K562 (cell line): ENCODE measurements at regions not wholly inside any gene's neighbourhood (a gene's known extent, or its start where the extent isn't known, plus 50 kb on each side); places are given as distances from the start of the nearest gene placed in this dataset.

ENCODE experiments used
- E2F4 ChIP-seq: sonication (generic); formaldehyde crosslinking; IDR thresholded peaks from 2 replicates; pipeline ENCODE4 v1.8.0; 2022; ENCODE audit warnings: mild to moderate bottlenecking, low read depth, missing genetic modification reagents
- FOXK2 ChIP-seq, 2 experiments: fragments of 450-650 bp; IDR thresholded peaks in 1 of 2; conservative IDR thresholded peaks in 1 of 2; 2 replicates each; pipeline ENCODE4 v1.6.1; 2016; ENCODE audit warnings: low read depth in 2 of 2, mild to moderate bottlenecking in 1 of 2
- GABPA ChIP-seq: fragments of 200-800 bp; sonication (Bioruptor generic); conservative IDR thresholded peaks from 2 replicates; pipeline ENCODE4 v1.6.1; 2016; ENCODE audit warnings: low read depth, missing genetic modification characterization, missing compliant biosample characterization
- HEY1 ChIP-seq: fragments of 250-450 bp; sonication (Bioruptor Pico); IDR thresholded peaks from 2 replicates; pipeline ENCODE4 v1.5.0; 2020; ENCODE audit warnings: mild to moderate bottlenecking, moderate library complexity, borderline replicate concordance
- HMGXB4 ChIP-seq: sonication (generic); formaldehyde crosslinking; IDR thresholded peaks from 2 replicates; pipeline ENCODE4 v1.8.1; 2023; ENCODE audit warnings: mild to moderate bottlenecking, missing genetic modification reagents
- ILF3 ChIP-seq: fragments of 450-650 bp; IDR thresholded peaks from 2 replicates; pipeline ENCODE4 v1.6.1; 2018; ENCODE audit warnings: antibody characterized with exemption, mild to moderate bottlenecking, moderate library complexity, borderline replicate concordance
- KDM2B ChIP-seq: fragments of 250-450 bp; sonication (Bioruptor Pico); IDR thresholded peaks from 2 replicates; pipeline ENCODE4 v1.8.0; 2021; ENCODE audit warnings: mild to moderate bottlenecking, moderate library complexity
- MED1 ChIP-seq: sonication (generic); formaldehyde crosslinking; IDR thresholded peaks from 2 replicates; pipeline ENCODE4 v1.8.1; 2023; ENCODE audit warnings: missing genetic modification reagents, borderline replicate concordance
- RCOR1 ChIP-seq, 2 experiments: IDR thresholded peaks; 2 replicates each; pipeline ENCODE4 v1.6.1; 2012; ENCODE audit warnings: low read depth in 2 of 2, low read length in 2 of 2, borderline replicate concordance in 1 of 2, improper control_type of control experiment in 1 of 2
- SP2 ChIP-seq: IDR thresholded peaks from 2 replicates; pipeline ENCODE4 v1.6.1; 2011; ENCODE audit warnings: mild to moderate bottlenecking, low read depth, low read length, moderate library complexity; ENCODE audit not compliant: poor library complexity, severe bottlenecking; ENCODE audit errors: extremely low read depth
- SRF ChIP-seq, 2 experiments: fragments of 250-450, 450-650 bp in 1 of 2; sonication (Bioruptor Pico) in 1 of 2; sonication (generic) in 1 of 2; formaldehyde crosslinking; IDR thresholded peaks; 2 replicates each; pipeline versions ENCODE4 v1.5.0 to v1.5.1; 2020 to 2022; ENCODE audit warnings: mild to moderate bottlenecking in 1 of 2, missing genetic modification reagents in 1 of 2
- TRIM28 ChIP-seq: fragments of 450-650 bp; IDR thresholded peaks from 2 replicates; pipeline ENCODE4 v1.6.1; 2017
- ZNF316 ChIP-seq: fragments of 450-650 bp; IDR thresholded peaks from 2 replicates; pipeline ENCODE4 v1.6.1; 2016
- ZNF41 ChIP-seq: fragments of 250-450 bp; sonication (Bioruptor Pico); conservative IDR thresholded peaks from 2 replicates; pipeline ENCODE4 v1.4.0; 2020; ENCODE audit warnings: mild to moderate bottlenecking
- TF ChIP-seq, protein P1 (sequence below): fragments of 250-450 bp; sonication (Bioruptor Pico); IDR thresholded peaks from 2 replicates; pipeline ENCODE4 v1.5.0; 2021; ENCODE audit warnings: mild to moderate bottlenecking, borderline replicate concordance
- TF ChIP-seq, protein P2 (sequence below): fragments of 250-450 bp; sonication (Bioruptor Pico); IDR thresholded peaks from 2 replicates; pipeline ENCODE4 v1.5.0; 2020; ENCODE audit warnings: mild to moderate bottlenecking, borderline replicate concordance
- TF ChIP-seq, protein P3 (sequence below), 2 experiments: fragments of 200-800 bp in 1 of 2; sonication (Bioruptor generic) in 1 of 2; sonication (generic) in 1 of 2; formaldehyde crosslinking in 1 of 2; IDR thresholded peaks in 1 of 2; conservative IDR thresholded peaks in 1 of 2; 2 replicates each; pipeline versions ENCODE4 v1.5.0 to v1.6.1; 2016 to 2020; ENCODE audit warnings: missing compliant biosample characterization in 1 of 2, missing genetic modification characterization in 1 of 2, missing genetic modification reagents in 1 of 2

- TF ChIP-seq KDM2B, result no peak
- no peak for TF ChIP-seq HEY1 (CRISPR knock-in tag)
- TF ChIP-seq RCOR1 (IDR thresholded peaks at IDR 0.05; ENCODE audit: borderline replicate concordance in 1 of 2, low read depth in 2 of 2, low read length in 2 of 2), result peak; percentile 42 to 86; a peak in 2 of 4 replicates
- no peak for TF ChIP-seq E2F4 (CRISPR knock-in tag)
- TF ChIP-seq SP2, result no peak
- TF ChIP-seq, protein P1, sequence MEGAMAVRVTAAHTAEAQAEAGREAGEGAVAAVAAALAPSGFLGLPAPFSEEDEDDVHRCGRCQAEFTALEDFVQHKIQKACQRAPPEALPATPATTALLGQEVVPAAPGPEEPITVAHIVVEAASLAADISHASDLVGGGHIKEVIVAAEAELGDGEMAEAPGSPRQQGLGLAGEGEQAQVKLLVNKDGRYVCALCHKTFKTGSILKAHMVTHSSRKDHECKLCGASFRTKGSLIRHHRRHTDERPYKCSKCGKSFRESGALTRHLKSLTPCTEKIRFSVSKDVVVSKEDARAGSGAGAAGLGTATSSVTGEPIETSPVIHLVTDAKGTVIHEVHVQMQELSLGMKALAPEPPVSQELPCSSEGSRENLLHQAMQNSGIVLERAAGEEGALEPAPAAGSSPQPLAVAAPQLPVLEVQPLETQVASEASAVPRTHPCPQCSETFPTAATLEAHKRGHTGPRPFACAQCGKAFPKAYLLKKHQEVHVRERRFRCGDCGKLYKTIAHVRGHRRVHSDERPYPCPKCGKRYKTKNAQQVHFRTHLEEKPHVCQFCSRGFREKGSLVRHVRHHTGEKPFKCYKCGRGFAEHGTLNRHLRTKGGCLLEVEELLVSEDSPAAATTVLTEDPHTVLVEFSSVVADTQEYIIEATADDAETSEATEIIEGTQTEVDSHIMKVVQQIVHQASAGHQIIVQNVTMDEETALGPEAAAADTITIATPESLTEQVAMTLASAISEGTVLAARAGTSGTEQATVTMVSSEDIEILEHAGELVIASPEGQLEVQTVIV (CRISPR knock-in tag), result no peak
- TF ChIP-seq FOXK2 (conservative IDR thresholded peaks at IDR 0.05 in 1 of 2, IDR thresholded peaks at IDR 0.05 in 1 of 2; ENCODE audit: low read depth in 2 of 2), result no peak
- peak in 1 of 2 experiments; percentile 55; a peak in 1 of 4 replicates for TF ChIP-seq SRF (CRISPR knock-in tag; IDR thresholded peaks at IDR 0.05)
- no peak for TF ChIP-seq ILF3
- no peak for TF ChIP-seq ZNF41
- TF ChIP-seq GABPA, result peak; percentile 38; the same call in 1 of the 2 replicates
- TF ChIP-seq, protein P2, sequence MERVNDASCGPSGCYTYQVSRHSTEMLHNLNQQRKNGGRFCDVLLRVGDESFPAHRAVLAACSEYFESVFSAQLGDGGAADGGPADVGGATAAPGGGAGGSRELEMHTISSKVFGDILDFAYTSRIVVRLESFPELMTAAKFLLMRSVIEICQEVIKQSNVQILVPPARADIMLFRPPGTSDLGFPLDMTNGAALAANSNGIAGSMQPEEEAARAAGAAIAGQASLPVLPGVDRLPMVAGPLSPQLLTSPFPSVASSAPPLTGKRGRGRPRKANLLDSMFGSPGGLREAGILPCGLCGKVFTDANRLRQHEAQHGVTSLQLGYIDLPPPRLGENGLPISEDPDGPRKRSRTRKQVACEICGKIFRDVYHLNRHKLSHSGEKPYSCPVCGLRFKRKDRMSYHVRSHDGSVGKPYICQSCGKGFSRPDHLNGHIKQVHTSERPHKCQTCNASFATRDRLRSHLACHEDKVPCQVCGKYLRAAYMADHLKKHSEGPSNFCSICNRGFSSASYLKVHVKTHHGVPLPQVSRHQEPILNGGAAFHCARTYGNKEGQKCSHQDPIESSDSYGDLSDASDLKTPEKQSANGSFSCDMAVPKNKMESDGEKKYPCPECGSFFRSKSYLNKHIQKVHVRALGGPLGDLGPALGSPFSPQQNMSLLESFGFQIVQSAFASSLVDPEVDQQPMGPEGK (CRISPR knock-in tag), result no peak
- TF ChIP-seq ZNF316, result no peak
- no peak for TF ChIP-seq TRIM28
- no peak for TF ChIP-seq MED1
- TF ChIP-seq, protein P3, sequence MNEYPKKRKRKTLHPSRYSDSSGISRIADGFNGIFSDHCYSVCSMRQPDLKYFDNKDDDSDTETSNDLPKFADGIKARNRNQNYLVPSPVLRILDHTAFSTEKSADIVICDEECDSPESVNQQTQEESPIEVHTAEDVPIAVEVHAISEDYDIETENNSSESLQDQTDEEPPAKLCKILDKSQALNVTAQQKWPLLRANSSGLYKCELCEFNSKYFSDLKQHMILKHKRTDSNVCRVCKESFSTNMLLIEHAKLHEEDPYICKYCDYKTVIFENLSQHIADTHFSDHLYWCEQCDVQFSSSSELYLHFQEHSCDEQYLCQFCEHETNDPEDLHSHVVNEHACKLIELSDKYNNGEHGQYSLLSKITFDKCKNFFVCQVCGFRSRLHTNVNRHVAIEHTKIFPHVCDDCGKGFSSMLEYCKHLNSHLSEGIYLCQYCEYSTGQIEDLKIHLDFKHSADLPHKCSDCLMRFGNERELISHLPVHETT (CRISPR knock-in tag; conservative IDR thresholded peaks at IDR 0.05 in 1 of 2, IDR thresholded peaks at IDR 0.05 in 1 of 2), result peak in 1 of 2 experiments; percentile 86; a peak in 2 of 4 replicates
- no peak for TF ChIP-seq HMGXB4
Measured at GRCh38 chr3:193853511-193854219, 260.7 kb downstream of the OPA1 start (continued).
